Lower leg skin (tissue), 3 donors: ENCODE measurements at regions not wholly inside any gene's neighbourhood (a gene's known extent, or its start where the extent isn't known, plus 50 kb on each side); places are given as distances from the start of the nearest gene placed in this dataset.

Experiments used
- POLR2A ChIP-seq, 2 donors: fragments of 450-650 bp; IDR thresholded peaks; one replicate each; pipeline ENCODE4 v1.6.1; 2016 to 2017; ENCODE audit warnings: antibody characterized with exemption in 2 of 2, mild to moderate bottlenecking in 1 of 2, moderate library complexity in 1 of 2
- TF ChIP-seq, protein P1 (sequence below), 3 donors: fragments of 450-650 bp; IDR thresholded peaks; one replicate each; pipeline ENCODE4 v1.5.1; 2016; ENCODE audit warnings: antibody characterized with exemption in 3 of 3, mild to moderate bottlenecking in 3 of 3, moderate library complexity in 2 of 3

DNA sequence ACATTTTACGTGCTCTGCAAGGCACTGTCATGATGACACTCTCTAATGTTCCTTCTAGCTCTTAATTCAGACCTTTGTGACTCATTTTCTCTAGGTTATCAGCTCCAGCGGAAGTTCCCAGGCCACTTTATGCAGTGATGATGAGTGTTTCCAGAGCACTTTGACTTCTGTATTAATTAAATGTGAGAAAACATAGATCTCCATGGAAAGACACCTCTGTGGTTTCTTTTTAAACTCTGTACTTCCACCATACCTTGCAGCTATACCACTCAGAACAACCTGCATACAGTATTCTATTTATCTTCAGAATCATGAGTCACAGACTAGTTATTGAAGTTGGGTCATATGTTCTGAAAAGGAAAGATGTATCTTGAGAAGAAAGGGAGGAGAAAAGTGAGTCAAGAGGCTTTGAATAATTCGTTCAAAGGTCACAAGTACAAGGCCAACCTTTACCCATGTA, 175.6 kb upstream of the TENM4 start:
- TF ChIP-seq POLR2A (IDR thresholded peaks at IDR 0.05) = no peak
- TF ChIP-seq, protein P1, sequence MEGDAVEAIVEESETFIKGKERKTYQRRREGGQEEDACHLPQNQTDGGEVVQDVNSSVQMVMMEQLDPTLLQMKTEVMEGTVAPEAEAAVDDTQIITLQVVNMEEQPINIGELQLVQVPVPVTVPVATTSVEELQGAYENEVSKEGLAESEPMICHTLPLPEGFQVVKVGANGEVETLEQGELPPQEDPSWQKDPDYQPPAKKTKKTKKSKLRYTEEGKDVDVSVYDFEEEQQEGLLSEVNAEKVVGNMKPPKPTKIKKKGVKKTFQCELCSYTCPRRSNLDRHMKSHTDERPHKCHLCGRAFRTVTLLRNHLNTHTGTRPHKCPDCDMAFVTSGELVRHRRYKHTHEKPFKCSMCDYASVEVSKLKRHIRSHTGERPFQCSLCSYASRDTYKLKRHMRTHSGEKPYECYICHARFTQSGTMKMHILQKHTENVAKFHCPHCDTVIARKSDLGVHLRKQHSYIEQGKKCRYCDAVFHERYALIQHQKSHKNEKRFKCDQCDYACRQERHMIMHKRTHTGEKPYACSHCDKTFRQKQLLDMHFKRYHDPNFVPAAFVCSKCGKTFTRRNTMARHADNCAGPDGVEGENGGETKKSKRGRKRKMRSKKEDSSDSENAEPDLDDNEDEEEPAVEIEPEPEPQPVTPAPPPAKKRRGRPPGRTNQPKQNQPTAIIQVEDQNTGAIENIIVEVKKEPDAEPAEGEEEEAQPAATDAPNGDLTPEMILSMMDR (IDR thresholded peaks at IDR 0.05) = no peak
